ENCODE measurements at regions not wholly inside any gene's neighbourhood (a gene's known extent, or its start where the extent isn't known, plus 50 kb on each side); places are given as distances from the start of the nearest gene placed in this dataset.
"Not testable (repeated sequence)": the region's sequence is repeated elsewhere in the genome, so short reads cannot be mapped to it uniquely, and the experiment has no call there.

DNA sequence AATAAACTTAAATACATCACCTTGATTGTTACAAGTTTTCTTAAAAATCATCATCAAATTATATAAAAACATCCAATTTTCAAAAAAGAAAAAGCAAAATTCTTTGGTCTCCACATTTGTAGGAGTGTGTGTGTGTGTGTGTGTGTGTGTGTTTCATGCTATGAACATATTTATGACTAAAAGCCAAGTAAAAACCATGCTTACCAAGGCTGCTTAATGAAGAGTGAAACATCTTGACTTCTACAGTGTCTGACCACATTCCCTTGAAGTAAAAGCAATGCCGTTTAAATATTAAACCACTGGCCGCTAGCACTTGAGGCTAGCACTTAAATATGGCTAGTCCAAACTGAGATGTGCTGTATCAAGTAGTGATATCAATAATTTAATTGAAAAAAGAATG, 549.1 kb upstream of the CCNG1 start:
- no peak overlapping the region for H3K4me3 ChIP-seq (ENCODE audit: low read length)
- H3K27ac ChIP-seq (ENCODE audit: low read length): no peak overlapping the region
- no peaks in the 10 kb centered on the region for H3K4me1 ChIP-seq (ENCODE audit: insufficient read depth, low read length)
- H3K27me3 ChIP-seq (ENCODE audit: insufficient read depth, low read length): no peaks in the 10 kb centered on the region
- H3K9me3 ChIP-seq (ENCODE audit: insufficient read depth, low read depth, low read length): no peaks in the 10 kb centered on the region
- no peaks in the 10 kb centered on the region for H3K36me3 ChIP-seq (ENCODE audit: insufficient read depth, low read depth, low read length)
- no peak overlapping the region for H3K9ac ChIP-seq (ENCODE audit: low read depth, low read length)

DNA sequence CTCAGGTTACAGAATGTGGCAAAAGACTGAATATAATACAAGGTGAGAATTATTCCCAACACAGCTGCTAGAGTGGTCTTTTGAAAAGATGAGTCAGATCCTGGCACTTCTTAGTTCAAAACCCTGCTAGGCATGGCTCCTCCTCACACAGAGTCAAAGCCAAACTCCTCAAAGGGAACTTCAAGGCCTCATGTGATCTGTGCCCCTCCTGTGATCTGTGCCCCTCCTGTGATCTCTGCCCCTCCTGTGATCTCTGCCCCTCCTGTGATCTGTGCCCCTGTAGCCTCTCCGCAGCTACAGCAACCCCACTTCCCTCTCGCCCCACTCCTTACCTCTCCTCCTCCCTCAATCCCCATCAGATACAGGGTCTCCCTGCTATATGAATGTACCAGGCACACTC, 525.5 kb upstream of the CCNG1 start:
- H3K9ac ChIP-seq (ENCODE audit: low read depth, low read length): no peak overlapping the region
- H3K4me1 ChIP-seq (ENCODE audit: insufficient read depth, low read length): no peaks in the 10 kb centered on the region
- no peak overlapping the region for H3K27ac ChIP-seq (ENCODE audit: low read length)
- no peaks in the 10 kb centered on the region for H3K36me3 ChIP-seq (ENCODE audit: insufficient read depth, low read depth, low read length)
- no peaks in the 10 kb centered on the region for H3K9me3 ChIP-seq (ENCODE audit: insufficient read depth, low read depth, low read length)
- no peaks in the 10 kb centered on the region for H3K27me3 ChIP-seq (ENCODE audit: insufficient read depth, low read length)
- H3K4me3 ChIP-seq (ENCODE audit: low read length): no peak overlapping the region

DNA sequence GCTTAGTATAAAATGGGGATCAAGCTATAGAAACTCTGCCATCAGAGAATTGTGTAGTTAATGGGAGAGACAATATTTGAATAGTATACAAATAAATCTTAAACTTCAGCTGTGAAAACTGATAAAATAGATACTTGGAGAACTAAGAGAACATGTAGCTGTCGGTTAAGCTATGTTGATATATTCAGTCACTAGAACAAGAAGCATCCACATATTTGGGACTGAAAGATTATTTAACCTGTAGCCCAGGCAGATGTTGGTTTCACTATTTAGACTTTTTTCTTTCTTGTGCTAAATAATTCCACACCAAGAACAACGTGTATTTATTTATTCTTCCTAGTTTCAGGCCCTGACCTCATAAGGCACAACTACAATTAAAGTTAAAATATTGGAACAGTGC, 521.0 kb upstream of the CCNG1 start:
- no peaks in the 10 kb centered on the region for H3K4me1 ChIP-seq (ENCODE audit: insufficient read depth, low read length)
- H3K9me3 ChIP-seq (ENCODE audit: insufficient read depth, low read depth, low read length): no peaks in the 10 kb centered on the region
- H3K27me3 ChIP-seq (ENCODE audit: insufficient read depth, low read length): no peaks in the 10 kb centered on the region
- H3K27ac ChIP-seq (ENCODE audit: low read length): no peak overlapping the region
- H3K4me3 ChIP-seq (ENCODE audit: low read length): no peak overlapping the region
- H3K36me3 ChIP-seq (ENCODE audit: insufficient read depth, low read depth, low read length): no peaks in the 10 kb centered on the region
- H3K9ac ChIP-seq (ENCODE audit: low read depth, low read length): no peak overlapping the region

GRCh38 chr5:162929104-162929503, 508.3 kb upstream of the CCNG1 start:
- Histone ChIP-seq H3K9ac (ENCODE audit: low read depth, low read length) (no peak overlapping the region), H3K9me3 (ENCODE audit: insufficient read depth, low read depth, low read length) (no peaks in the 10 kb centered on the region; the same call in 1 of the 2 replicates), H3K27ac (ENCODE audit: low read length) (no peak overlapping the region), H3K4me3 (ENCODE audit: low read length) (no peak overlapping the region), H3K4me1 (ENCODE audit: insufficient read depth, low read length) (no peaks in the 10 kb centered on the region), H3K27me3 (ENCODE audit: insufficient read depth, low read length) (no peaks in the 10 kb centered on the region), H3K36me3 (ENCODE audit: insufficient read depth, low read depth, low read length) (no peaks in the 10 kb centered on the region)

- Histone ChIP-seq H3K4me3 (ENCODE audit: low read length) (no peak overlapping the region), H3K36me3 (ENCODE audit: insufficient read depth, low read depth, low read length) (no peaks in the 10 kb centered on the region), H3K9ac (ENCODE audit: low read depth, low read length) (no peak overlapping the region), H3K27ac (ENCODE audit: low read length) (no peak overlapping the region), H3K27me3 (ENCODE audit: insufficient read depth, low read length) (no peaks in the 10 kb centered on the region), H3K4me1 (ENCODE audit: insufficient read depth, low read length) (no peaks in the 10 kb centered on the region), H3K9me3 (ENCODE audit: insufficient read depth, low read depth, low read length) (no peaks in the 10 kb centered on the region; the same call in 1 of the 2 replicates)
Measured at GRCh38 chr5:162931501-162931900, 505.9 kb upstream of the CCNG1 start.

DNA sequence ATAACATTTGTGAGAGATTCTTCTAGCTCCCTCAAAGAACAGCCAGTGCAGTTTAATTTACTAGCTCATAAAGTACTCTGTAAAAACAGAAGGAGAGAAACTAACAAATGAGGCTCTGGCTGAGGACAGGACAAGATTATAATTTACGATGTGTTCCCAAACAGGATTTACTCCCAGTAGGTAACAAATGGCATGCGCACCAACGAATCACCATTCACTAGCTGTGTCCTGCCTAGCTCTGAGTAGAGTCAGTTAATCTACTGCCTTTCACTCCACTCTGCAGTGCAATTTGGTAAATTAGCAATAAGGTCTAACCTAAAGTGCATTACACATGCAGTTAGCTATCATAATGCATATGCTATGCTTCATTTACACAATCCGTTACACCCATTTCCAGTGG, 497.4 kb upstream of the CCNG1 start:
- Histone ChIP-seq H3K9me3 (ENCODE audit: insufficient read depth, low read depth, low read length) (no peaks in the 10 kb centered on the region), H3K27me3 (ENCODE audit: insufficient read depth, low read length) (no peaks in the 10 kb centered on the region), H3K27ac (ENCODE audit: low read length) (no peak overlapping the region), H3K4me3 (ENCODE audit: low read length) (no peak overlapping the region), H3K36me3 (ENCODE audit: insufficient read depth, low read depth, low read length) (no peaks in the 10 kb centered on the region), H3K9ac (ENCODE audit: low read depth, low read length) (no peak overlapping the region), H3K4me1 (ENCODE audit: insufficient read depth, low read length) (peaks cover 4% of the 10 kb centered on the region; the same call in 1 of the 2 replicates)

GRCh38 chr5:162948677-162949076, 488.7 kb upstream of the CCNG1 start:
- no peak overlapping the region for H3K4me3 ChIP-seq (ENCODE audit: low read length)
- no peaks in the 10 kb centered on the region for H3K36me3 ChIP-seq (ENCODE audit: insufficient read depth, low read depth, low read length)
- no peaks in the 10 kb centered on the region for H3K27me3 ChIP-seq (ENCODE audit: insufficient read depth, low read length)
- H3K9ac ChIP-seq (ENCODE audit: low read depth, low read length): no peak overlapping the region
- H3K9me3 ChIP-seq (ENCODE audit: insufficient read depth, low read depth, low read length): no peaks in the 10 kb centered on the region
- no peaks in the 10 kb centered on the region for H3K4me1 ChIP-seq (ENCODE audit: insufficient read depth, low read length)
- H3K27ac ChIP-seq (ENCODE audit: low read length): no peak overlapping the region

- H3K36me3 ChIP-seq (ENCODE audit: insufficient read depth, low read depth, low read length): no peaks in the 10 kb centered on the region
- H3K4me1 ChIP-seq (ENCODE audit: insufficient read depth, low read length): no peaks in the 10 kb centered on the region
- H3K27ac ChIP-seq (ENCODE audit: low read length): no peak overlapping the region
- no peak overlapping the region for H3K9ac ChIP-seq (ENCODE audit: low read depth, low read length)
- H3K27me3 ChIP-seq (ENCODE audit: insufficient read depth, low read length): no peaks in the 10 kb centered on the region
- H3K4me3 ChIP-seq (ENCODE audit: low read length): no peak overlapping the region
- H3K9me3 ChIP-seq (ENCODE audit: insufficient read depth, low read depth, low read length): no peaks in the 10 kb centered on the region
Measured at GRCh38 chr5:162956570-162956969, 480.8 kb upstream of the CCNG1 start.

DNA sequence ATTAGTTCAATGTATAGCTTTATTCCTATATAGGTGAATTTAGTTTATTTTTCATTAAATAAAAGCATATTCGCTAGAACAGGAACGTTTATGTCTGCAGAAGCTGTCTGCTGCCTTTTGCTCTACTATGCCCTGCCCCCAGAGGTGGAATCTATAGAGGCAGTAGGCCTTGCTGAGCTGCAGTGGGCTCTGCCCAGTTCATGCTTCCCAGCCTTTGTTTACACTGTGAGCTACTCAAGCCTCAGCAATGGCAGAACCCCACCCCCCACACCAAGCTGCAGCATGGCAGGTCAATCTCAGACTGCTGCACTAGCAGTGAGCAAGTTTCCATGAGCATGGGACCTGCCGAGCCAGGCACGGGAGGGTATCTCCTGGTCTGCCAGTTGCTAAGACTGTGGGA, 473.3 kb upstream of the CCNG1 start:
- not testable (repeated sequence) for H3K27ac ChIP-seq (ENCODE audit: low read length); H3K27me3 ChIP-seq (ENCODE audit: insufficient read depth, low read length); H3K9me3 ChIP-seq (ENCODE audit: insufficient read depth, low read depth, low read length); H3K4me1 ChIP-seq (ENCODE audit: insufficient read depth, low read length); H3K36me3 ChIP-seq (ENCODE audit: insufficient read depth, low read depth, low read length); H3K4me3 ChIP-seq (ENCODE audit: low read length); H3K9ac ChIP-seq (ENCODE audit: low read depth, low read length)

DNA sequence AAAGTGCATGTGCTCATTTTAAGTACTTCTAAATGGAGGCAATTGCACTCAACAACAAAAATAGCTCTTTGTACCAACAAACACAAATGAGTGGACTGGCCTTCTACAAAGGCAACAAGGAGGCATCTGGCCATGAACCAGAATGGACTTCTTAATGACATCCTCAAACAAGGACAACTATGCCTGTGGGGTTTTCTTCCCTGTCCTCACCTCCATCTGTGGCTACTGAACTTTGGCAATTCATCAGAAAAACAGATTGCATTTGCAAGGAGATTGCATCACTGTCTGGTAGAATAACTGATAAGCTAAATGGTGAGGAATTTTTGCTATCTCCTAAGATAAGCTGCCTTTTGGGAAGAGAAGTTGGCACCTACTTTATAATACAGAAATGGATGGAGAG, 447.3 kb upstream of the CCNG1 start:
- Histone ChIP-seq H3K36me3 (ENCODE audit: insufficient read depth, low read depth, low read length) (no peaks in the 10 kb centered on the region), H3K27ac (ENCODE audit: low read length) (no peak overlapping the region), H3K27me3 (ENCODE audit: insufficient read depth, low read length) (no peaks in the 10 kb centered on the region), H3K4me3 (ENCODE audit: low read length) (no peak overlapping the region), H3K9me3 (ENCODE audit: insufficient read depth, low read depth, low read length) (no peaks in the 10 kb centered on the region), H3K4me1 (ENCODE audit: insufficient read depth, low read length) (no peaks in the 10 kb centered on the region), H3K9ac (ENCODE audit: low read depth, low read length) (no peak overlapping the region)

DNA sequence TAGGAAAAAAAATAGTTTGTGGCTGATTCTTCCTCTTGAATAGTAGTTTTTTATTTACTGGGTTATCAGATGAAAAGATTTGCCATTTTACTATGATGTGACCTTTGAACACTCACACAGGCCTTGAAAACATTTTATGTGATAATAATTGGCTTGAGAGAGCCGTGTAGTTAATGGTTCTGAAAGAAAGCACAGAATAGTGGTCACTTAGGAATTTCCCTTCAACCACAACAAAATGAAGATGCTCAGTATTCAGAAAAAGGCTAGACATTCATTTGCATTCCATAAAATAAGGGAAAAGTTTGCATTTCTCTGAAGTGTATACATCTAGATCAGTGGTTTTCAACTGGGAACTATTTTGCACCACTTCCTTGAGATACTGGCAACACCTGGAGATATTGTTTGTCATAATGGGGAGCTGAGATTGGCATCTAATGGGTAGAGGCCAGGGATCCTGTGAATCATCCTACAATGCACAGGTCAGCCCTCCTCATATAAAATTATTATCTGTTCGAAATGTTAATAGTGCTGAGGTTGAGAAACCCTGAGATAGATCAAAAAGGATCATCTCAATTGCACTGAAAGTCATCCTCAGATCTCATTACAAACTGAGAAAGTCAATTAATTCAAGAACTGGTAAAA, 446.4 kb upstream of the CCNG1 start:
- H3K4me3 ChIP-seq (ENCODE audit: low read length): no peak overlapping the region

GRCh38 chr5:162995568-162995967, 441.8 kb upstream of the CCNG1 start:
- no peak overlapping the region for H3K9ac ChIP-seq (ENCODE audit: low read depth, low read length)
- no peak overlapping the region for H3K4me3 ChIP-seq (ENCODE audit: low read length)
- H3K27me3 ChIP-seq (ENCODE audit: insufficient read depth, low read length): no peaks in the 10 kb centered on the region
- no peaks in the 10 kb centered on the region for H3K36me3 ChIP-seq (ENCODE audit: insufficient read depth, low read depth, low read length)
- H3K4me1 ChIP-seq (ENCODE audit: insufficient read depth, low read length): no peaks in the 10 kb centered on the region
- H3K27ac ChIP-seq (ENCODE audit: low read length): no peak overlapping the region
- H3K9me3 ChIP-seq (ENCODE audit: insufficient read depth, low read depth, low read length): no peaks in the 10 kb centered on the region

More for the DNA sequence above, 446.4 kb upstream of the CCNG1 start:
- Histone ChIP-seq H3K4me1 (ENCODE audit: insufficient read depth, low read length) (no peaks in the 10 kb centered on the region), H3K27me3 (ENCODE audit: insufficient read depth, low read length) (no peaks in the 10 kb centered on the region), H3K9ac (ENCODE audit: low read depth, low read length) (no peak overlapping the region), H3K27ac (ENCODE audit: low read length) (no peak overlapping the region), H3K36me3 (ENCODE audit: insufficient read depth, low read depth, low read length) (no peaks in the 10 kb centered on the region), H3K9me3 (ENCODE audit: insufficient read depth, low read depth, low read length) (no peaks in the 10 kb centered on the region)

All from iPS-20b (cell line).